ENCODE measurements at regions not wholly inside any gene's neighbourhood (a gene's known extent, or its start where the extent isn't known, plus 50 kb on each side); places are given as distances from the start of the nearest gene placed in this dataset.

GRCh38 chr3:177552051-177552450 lies 354.8 kb upstream of the TBL1XR1 start:
- TF ChIP-seq, protein P1, sequence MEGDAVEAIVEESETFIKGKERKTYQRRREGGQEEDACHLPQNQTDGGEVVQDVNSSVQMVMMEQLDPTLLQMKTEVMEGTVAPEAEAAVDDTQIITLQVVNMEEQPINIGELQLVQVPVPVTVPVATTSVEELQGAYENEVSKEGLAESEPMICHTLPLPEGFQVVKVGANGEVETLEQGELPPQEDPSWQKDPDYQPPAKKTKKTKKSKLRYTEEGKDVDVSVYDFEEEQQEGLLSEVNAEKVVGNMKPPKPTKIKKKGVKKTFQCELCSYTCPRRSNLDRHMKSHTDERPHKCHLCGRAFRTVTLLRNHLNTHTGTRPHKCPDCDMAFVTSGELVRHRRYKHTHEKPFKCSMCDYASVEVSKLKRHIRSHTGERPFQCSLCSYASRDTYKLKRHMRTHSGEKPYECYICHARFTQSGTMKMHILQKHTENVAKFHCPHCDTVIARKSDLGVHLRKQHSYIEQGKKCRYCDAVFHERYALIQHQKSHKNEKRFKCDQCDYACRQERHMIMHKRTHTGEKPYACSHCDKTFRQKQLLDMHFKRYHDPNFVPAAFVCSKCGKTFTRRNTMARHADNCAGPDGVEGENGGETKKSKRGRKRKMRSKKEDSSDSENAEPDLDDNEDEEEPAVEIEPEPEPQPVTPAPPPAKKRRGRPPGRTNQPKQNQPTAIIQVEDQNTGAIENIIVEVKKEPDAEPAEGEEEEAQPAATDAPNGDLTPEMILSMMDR (IDR thresholded peaks at IDR 0.05), result no peak
- TF ChIP-seq POLR2A (IDR thresholded peaks at IDR 0.05), result no peak

Data from breast epithelium (tissue), 3 donors.